HAP-1 (cell line): ENCODE measurements at regions not wholly inside any gene's neighbourhood (a gene's known extent, or its start where the extent isn't known, plus 50 kb on each side); places are given as distances from the start of the nearest gene placed in this dataset.
"Not testable (repeated sequence)": the region's sequence is repeated elsewhere in the genome, so short reads cannot be mapped to it uniquely, and the experiment has no call there.

ENCODE experiments used
- DNase-seq, 2 experiments: peaks; one replicate each; pipeline ENCODE4 v3.0.0-alpha.2; 2016 to 2020; ENCODE audit warnings: low spot score in 2 of 2
- H3K27me3 ChIP-seq: fragments of 250-450 bp; sonication (Bioruptor Pico); 2 replicates; pipeline ENCODE4 v1.5.1; 2020; ENCODE audit warnings: low read depth, mild to moderate bottlenecking, moderate library complexity
- H3K36me3 ChIP-seq: fragments of 250-450 bp; sonication (Bioruptor Pico); replicated peaks from 2 replicates; pipeline ENCODE4 v1.5.1; 2020; ENCODE audit warnings: mild to moderate bottlenecking
- H3K4me1 ChIP-seq: fragments of 250-450 bp; sonication (Bioruptor Pico); 2 replicates; pipeline ENCODE4 v1.5.1; 2020; ENCODE audit warnings: mild to moderate bottlenecking
- H3K4me3 ChIP-seq: fragments of 250-450 bp; sonication (Bioruptor Pico); 2 replicates; pipeline ENCODE4 v1.5.1; 2020; ENCODE audit warnings: mild to moderate bottlenecking, moderate library complexity
- H3K9me3 ChIP-seq: fragments of 250-450 bp; sonication (Bioruptor Pico); 2 replicates; pipeline ENCODE4 v1.5.1; 2020; ENCODE audit warnings: mild to moderate bottlenecking, moderate library complexity
- in situ Hi-C: fragments of 300-500 bp; cut with MboI; formaldehyde crosslinking; loops from 3 replicates; pipeline ENCODE4 v1.14.3; 2020; ENCODE audit warnings: low sequenced_read_pairs, inconsistent platforms, mixed read lengths

- Histone ChIP-seq H3K9me3 (no peaks in the 10 kb centered on the region), H3K27me3 (no peaks in the 10 kb centered on the region), H3K4me3 (no peak overlapping the region), H3K36me3 (no peaks in the 10 kb centered on the region), H3K4me1 (no peaks in the 10 kb centered on the region)
- in situ Hi-C loops, result no loop called here
- DNase-seq, result no peak
Observed at GRCh38 chr11:110858547-110858921, 146.3 kb upstream of the ARHGAP20 start.

GRCh38 chr11:110857892-110858546 is 145.8 kb upstream of the ARHGAP20 start:
- no peak for DNase-seq
- in situ Hi-C loops, result no loop called here
- Histone ChIP-seq H3K4me1 (no peaks in the 10 kb centered on the region), H3K4me3 (no peak overlapping the region), H3K36me3 (no peaks in the 10 kb centered on the region), H3K27me3 (no peaks in the 10 kb centered on the region), H3K9me3 (no peaks in the 10 kb centered on the region)

- in situ Hi-C loops, result no loop called here
- H3K4me3 ChIP-seq, result no peak overlapping the region
- H3K36me3 ChIP-seq, result no peaks in the 10 kb centered on the region
- no peaks in the 10 kb centered on the region for H3K9me3 ChIP-seq
- no peaks in the 10 kb centered on the region for H3K4me1 ChIP-seq
- H3K27me3 ChIP-seq, result no peaks in the 10 kb centered on the region
- DNase-seq, result no peak
Observed at GRCh38 chr11:110856996-110857812, 145.0 kb upstream of the ARHGAP20 start.

- DNase-seq, result no peak
- no peaks in the 10 kb centered on the region for H3K4me1 ChIP-seq
- no peaks in the 10 kb centered on the region for H3K9me3 ChIP-seq
- no peaks in the 10 kb centered on the region for H3K27me3 ChIP-seq
- in situ Hi-C loops, result no loop called here
- H3K4me3 ChIP-seq, result no peak overlapping the region
- H3K36me3 ChIP-seq, result no peaks in the 10 kb centered on the region
Observed at GRCh38 chr11:110856340-110856739, 144.1 kb upstream of the ARHGAP20 start.

- H3K27me3 ChIP-seq, result no peaks in the 10 kb centered on the region
- no peaks in the 10 kb centered on the region for H3K4me1 ChIP-seq
- DNase-seq, result no peak
- no peaks in the 10 kb centered on the region for H3K36me3 ChIP-seq
- no peak overlapping the region for H3K4me3 ChIP-seq
- H3K9me3 ChIP-seq, result no peaks in the 10 kb centered on the region
- in situ Hi-C loops, result no loop called here
Observed at GRCh38 chr11:110855191-110855590, 143.0 kb upstream of the ARHGAP20 start.

GRCh38 chr11:110852921-110853490 is 140.8 kb upstream of the ARHGAP20 start:
- no peaks in the 10 kb centered on the region for H3K9me3 ChIP-seq
- in situ Hi-C loops, result no loop called here
- DNase-seq, result no peak
- H3K4me1 ChIP-seq, result no peaks in the 10 kb centered on the region
- H3K4me3 ChIP-seq, result no peak overlapping the region
- no peaks in the 10 kb centered on the region for H3K27me3 ChIP-seq
- H3K36me3 ChIP-seq, result no peaks in the 10 kb centered on the region

GRCh38 chr11:110850846-110851245 is 138.6 kb upstream of the ARHGAP20 start:
- Histone ChIP-seq H3K9me3 (no peaks in the 10 kb centered on the region), H3K27me3 (no peaks in the 10 kb centered on the region), H3K36me3 (no peaks in the 10 kb centered on the region), H3K4me1 (no peaks in the 10 kb centered on the region), H3K4me3 (no peak overlapping the region)
- no peak for DNase-seq
- in situ Hi-C loops, result no loop called here

GRCh38 chr11:110843053-110843452 is 130.8 kb upstream of the ARHGAP20 start:
- H3K27me3 ChIP-seq, H3K36me3 ChIP-seq, DNase-seq, H3K4me3 ChIP-seq, in situ Hi-C loops, H3K4me1 ChIP-seq, H3K9me3 ChIP-seq: not testable (repeated sequence)

- in situ Hi-C loops, result no loop called here
- no peak overlapping the region for H3K4me3 ChIP-seq
- no peaks in the 10 kb centered on the region for H3K4me1 ChIP-seq
- no peaks in the 10 kb centered on the region for H3K27me3 ChIP-seq
- no peaks in the 10 kb centered on the region for H3K9me3 ChIP-seq
- H3K36me3 ChIP-seq, result no peaks in the 10 kb centered on the region
- DNase-seq, result no peak
Observed at GRCh38 chr11:110838808-110839207, 126.6 kb upstream of the ARHGAP20 start.

- H3K9me3 ChIP-seq, result no peaks in the 10 kb centered on the region
- in situ Hi-C loops, result no loop called here
- H3K27me3 ChIP-seq, result no peaks in the 10 kb centered on the region
- H3K4me1 ChIP-seq, result no peaks in the 10 kb centered on the region
- H3K36me3 ChIP-seq, result no peaks in the 10 kb centered on the region
- no peak for DNase-seq
- no peak overlapping the region for H3K4me3 ChIP-seq
Observed at GRCh38 chr11:110837603-110838002, 125.4 kb upstream of the ARHGAP20 start.

- H3K27me3 ChIP-seq, result no peaks in the 10 kb centered on the region
- in situ Hi-C loops, result no loop called here
- no peak for DNase-seq
- no peak overlapping the region for H3K4me3 ChIP-seq
- H3K4me1 ChIP-seq, result no peaks in the 10 kb centered on the region
- no peaks in the 10 kb centered on the region for H3K36me3 ChIP-seq
- H3K9me3 ChIP-seq, result no peaks in the 10 kb centered on the region
Observed at GRCh38 chr11:110835106-110835505, 122.9 kb upstream of the ARHGAP20 start.

GRCh38 chr11:110833033-110833484 is 120.8 kb upstream of the ARHGAP20 start:
- H3K9me3 ChIP-seq, result no peaks in the 10 kb centered on the region
- no peak for DNase-seq
- no peaks in the 10 kb centered on the region for H3K27me3 ChIP-seq
- H3K4me1 ChIP-seq, result no peaks in the 10 kb centered on the region
- no peak overlapping the region for H3K4me3 ChIP-seq
- in situ Hi-C loops, result no loop called here
- H3K36me3 ChIP-seq, result no peaks in the 10 kb centered on the region

- no peak overlapping the region for H3K4me3 ChIP-seq
- H3K36me3 ChIP-seq, result no peaks in the 10 kb centered on the region
- no peak for DNase-seq
- no peaks in the 10 kb centered on the region for H3K27me3 ChIP-seq
- no peaks in the 10 kb centered on the region for H3K9me3 ChIP-seq
- in situ Hi-C loops, result no loop called here
- no peaks in the 10 kb centered on the region for H3K4me1 ChIP-seq
Observed at GRCh38 chr11:110832539-110832938, 120.3 kb upstream of the ARHGAP20 start.

- no peaks in the 10 kb centered on the region for H3K9me3 ChIP-seq
- in situ Hi-C loops, result no loop called here
- H3K36me3 ChIP-seq, result no peaks in the 10 kb centered on the region
- H3K27me3 ChIP-seq, result no peaks in the 10 kb centered on the region
- no peak for DNase-seq
- H3K4me3 ChIP-seq, result no peak overlapping the region
- no peaks in the 10 kb centered on the region for H3K4me1 ChIP-seq
Observed at GRCh38 chr11:110832080-110832479, 119.8 kb upstream of the ARHGAP20 start.
